ENCODE measurements at regions not wholly inside any gene's neighbourhood (a gene's known extent, or its start where the extent isn't known, plus 50 kb on each side); places are given as distances from the start of the nearest gene placed in this dataset.

- TF ChIP-seq CTCF (IDR thresholded peaks at IDR 0.05) (no peak), POLR2A (IDR thresholded peaks at IDR 0.05) (no peak)
Observed at GRCh38 chr1:245023222-245023621, 131.6 kb upstream of the KIF26B start.
